Body of pancreas (tissue), 4 donors: ENCODE measurements at regions not wholly inside any gene's neighbourhood (a gene's known extent, or its start where the extent isn't known, plus 50 kb on each side); places are given as distances from the start of the nearest gene placed in this dataset.
"Not testable (repeated sequence)": the region's sequence is repeated elsewhere in the genome, so short reads cannot be mapped to it uniquely, and the experiment has no call there.

Experiments
- ATAC-seq: fragments of 150-250 bp; one replicate; pipeline ENCODE4 v1.9.1; 2016
- DNase-seq, 4 donors: peaks; one replicate each; pipeline ENCODE4 v3.0.0-alpha.2; 2019
- H3K27ac ChIP-seq, 4 donors: fragments of 200-600 bp; sonication (generic); 1 replicate in 3 of 4; 2 replicates in 1 of 4; pipeline versions ENCODE4 v1.5.1 to v1.6.1; 2016 to 2019; ENCODE audit warnings: mild to moderate bottlenecking in 1 of 4, mixed read lengths in 1 of 4, moderate library complexity in 1 of 4
- H3K27me3 ChIP-seq, 2 donors: fragments of 200-600 bp; sonication (generic); one replicate each; pipeline ENCODE4 v1.6.0; 2016; ENCODE audit warnings: mild to moderate bottlenecking in 1 of 2
- H3K36me3 ChIP-seq, 2 donors: fragments of 200-600 bp; sonication (generic); replicated peaks in 1 of 2; 2 replicates each; pipeline ENCODE4 v1.5.1; 2016; ENCODE audit warnings: low read depth in 2 of 2; ENCODE audit not compliant: insufficient read depth in 1 of 2
- H3K4me1 ChIP-seq: fragments of 200-600 bp; sonication (generic); one replicate; pipeline ENCODE4 v1.6.0; 2016
- H3K4me3 ChIP-seq, 2 donors: fragments of 200-600 bp; sonication (generic); 1 replicate in 1 of 2; 2 replicates in 1 of 2; pipeline ENCODE4 v1.5.1; 2016 to 2019
- H3K9me3 ChIP-seq, 3 donors: fragments of 200-600 bp; sonication (generic); 1 replicate in 2 of 3; 2 replicates in 1 of 3; pipeline ENCODE4 v1.5.1; 2016
- CTCF ChIP-seq, 7 experiments: fragments of 450-650 bp in 4 of 7; fragments of 200-600 bp in 3 of 7; sonication (generic) in 3 of 7; IDR thresholded peaks; one replicate each; pipeline ENCODE4 v1.5.1; 2016 to 2019; ENCODE audit warnings: antibody characterized with exemption in 7 of 7
- POLR2A ChIP-seq, 3 donors: fragments of 450-650 bp; IDR thresholded peaks; one replicate each; pipeline ENCODE4 v1.6.1; 2016; ENCODE audit warnings: antibody characterized with exemption in 3 of 3, mild to moderate bottlenecking in 2 of 3
- WGBS, 2 donors: methylation state at CpG; one replicate each; pipeline ENCODE4 v1.1.5; 2017; 5-methylcytosine and 5-hydroxymethylcytosine counted together
- intact Hi-C: fragments of 100-400 bp; cut with DNase I; formaldehyde crosslinking; loops from one replicate; pipeline ENCODE4 v1.15.1; 2023

DNA sequence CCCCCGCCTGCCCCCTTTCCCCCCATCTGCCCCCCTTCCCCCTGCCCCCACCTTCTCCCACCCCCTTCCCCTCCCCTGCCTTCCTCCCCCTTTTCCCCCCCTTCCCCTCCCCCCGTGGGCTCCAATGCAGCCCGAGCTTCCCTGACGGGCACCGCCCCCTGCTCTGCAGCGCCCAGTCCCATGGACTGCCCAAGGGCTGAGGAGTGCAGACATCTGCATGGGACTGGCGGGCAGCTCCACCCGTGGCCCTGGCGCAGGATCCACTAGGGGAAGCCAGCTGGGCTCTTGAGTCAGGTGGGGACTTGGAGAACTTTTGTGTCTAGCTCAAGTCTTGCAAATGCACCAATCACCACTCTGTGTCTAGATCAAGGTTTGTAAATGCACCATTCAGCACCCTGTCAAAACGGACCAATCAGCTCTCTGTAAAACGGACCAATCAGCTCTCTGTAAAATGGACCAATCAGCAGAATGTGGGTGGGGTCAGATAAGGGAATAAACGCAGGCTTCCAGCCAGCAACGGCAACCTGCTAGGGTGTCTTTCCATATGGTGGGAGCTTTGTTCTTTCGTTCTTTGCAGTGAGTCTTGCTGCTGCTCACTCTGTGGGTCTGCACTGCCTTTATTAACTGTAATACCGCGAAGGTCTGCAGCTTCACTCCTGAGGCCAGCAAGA is 300.5 kb upstream of the PABPC4L start:
- intact Hi-C loops: no loop called here
- Histone ChIP-seq H3K27ac (no peak overlapping the region), H3K4me1 (no peaks in the 10 kb centered on the region), H3K9me3 (no peaks in the 10 kb centered on the region), H3K36me3 (no peaks in the 10 kb centered on the region), H3K27me3 (no peaks in the 10 kb centered on the region), H3K4me3 (no peak overlapping the region)
- WGBS, 2 donors: 70 to 97% methylated on average over 10 of the region's 16 CpGs
- no peak for ATAC-seq
- no peak for TF ChIP-seq CTCF (IDR thresholded peaks at IDR 0.05)
- no peak for TF ChIP-seq POLR2A (IDR thresholded peaks at IDR 0.05)
- DNase-seq: no peak

GRCh38 chr4:134501488-134501887 is 299.9 kb upstream of the PABPC4L start:
- H3K9me3 ChIP-seq, H3K36me3 ChIP-seq, H3K4me3 ChIP-seq, DNase-seq, ATAC-seq, H3K27ac ChIP-seq, H3K27me3 ChIP-seq, H3K4me1 ChIP-seq, intact Hi-C loops: not testable (repeated sequence)
- 87 to 90% methylated on average over 5 to 11 of the region's 11 CpGs for WGBS, 2 donors

DNA sequence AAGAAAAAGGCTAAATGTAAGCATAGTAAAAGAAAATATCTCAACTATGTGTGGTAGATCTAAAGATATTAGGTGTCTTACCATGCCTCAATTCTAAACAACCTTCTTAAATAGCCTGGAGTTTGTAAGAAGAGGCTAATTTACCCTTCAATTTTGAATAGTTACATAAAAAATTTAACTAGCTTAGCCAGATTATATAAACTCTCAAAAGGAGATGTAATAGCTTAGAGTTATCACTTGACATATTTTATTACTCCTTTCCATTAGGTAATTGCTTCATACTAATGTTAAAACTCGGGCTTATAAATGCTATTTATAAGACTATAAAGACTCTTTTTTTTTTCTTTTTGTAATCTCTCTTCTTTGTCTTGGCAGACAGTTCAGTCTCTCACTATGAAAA is 297.5 kb upstream of the PABPC4L start:
- Histone ChIP-seq H3K4me1 (no peaks in the 10 kb centered on the region), H3K9me3 (no peaks in the 10 kb centered on the region), H3K27ac (no peak overlapping the region), H3K4me3 (no peak overlapping the region), H3K27me3 (no peaks in the 10 kb centered on the region), H3K36me3 (no peaks in the 10 kb centered on the region)
- no peak for TF ChIP-seq CTCF (IDR thresholded peaks at IDR 0.05)
- no peak for TF ChIP-seq POLR2A (IDR thresholded peaks at IDR 0.05)
- intact Hi-C loops: no loop called here
- 48 to 55% methylated on average over 1 of the region's 1 CpG for WGBS, 2 donors
- ATAC-seq: no peak
- no peak for DNase-seq

- H3K4me3 ChIP-seq: no peak overlapping the region
- H3K36me3 ChIP-seq: no peaks in the 10 kb centered on the region
- no peaks in the 10 kb centered on the region for H3K9me3 ChIP-seq
- H3K4me1 ChIP-seq: no peaks in the 10 kb centered on the region
- ATAC-seq: no peak
- intact Hi-C loops: no loop called here
- WGBS, 2 donors: 81 to 85% methylated on average over 1 of the region's 1 CpG
- no peak for DNase-seq
- no peak overlapping the region for H3K27ac ChIP-seq
- H3K27me3 ChIP-seq: no peaks in the 10 kb centered on the region
- TF ChIP-seq POLR2A (IDR thresholded peaks at IDR 0.05): no peak
- no peak for TF ChIP-seq CTCF (IDR thresholded peaks at IDR 0.05)
Observed at GRCh38 chr4:134490863-134491262, 289.3 kb upstream of the PABPC4L start.

DNA sequence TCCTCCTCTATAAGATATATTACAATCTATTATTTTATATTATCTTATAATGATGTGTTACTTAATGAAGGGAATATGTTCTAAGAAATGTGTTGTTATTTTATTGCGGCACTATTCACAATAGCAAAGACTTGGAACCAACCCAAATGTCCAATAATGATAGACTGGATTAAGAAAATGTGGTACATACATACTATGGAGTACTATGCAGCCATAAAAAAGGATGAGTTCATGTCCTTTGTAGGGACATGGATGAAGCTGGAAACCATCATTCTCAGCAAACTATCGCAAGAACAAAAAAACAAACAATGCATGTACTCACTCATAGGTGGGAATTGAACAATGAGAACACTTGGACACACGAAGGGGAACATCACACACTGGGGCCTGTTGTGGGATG is 281.9 kb upstream of the PABPC4L start:
- 75 to 85% methylated on average over 3 of the region's 3 CpGs for WGBS, 2 donors
- H3K36me3 ChIP-seq, H3K27ac ChIP-seq, DNase-seq, H3K4me3 ChIP-seq, ATAC-seq, H3K4me1 ChIP-seq, H3K9me3 ChIP-seq, H3K27me3 ChIP-seq, intact Hi-C loops: not testable (repeated sequence)

DNA sequence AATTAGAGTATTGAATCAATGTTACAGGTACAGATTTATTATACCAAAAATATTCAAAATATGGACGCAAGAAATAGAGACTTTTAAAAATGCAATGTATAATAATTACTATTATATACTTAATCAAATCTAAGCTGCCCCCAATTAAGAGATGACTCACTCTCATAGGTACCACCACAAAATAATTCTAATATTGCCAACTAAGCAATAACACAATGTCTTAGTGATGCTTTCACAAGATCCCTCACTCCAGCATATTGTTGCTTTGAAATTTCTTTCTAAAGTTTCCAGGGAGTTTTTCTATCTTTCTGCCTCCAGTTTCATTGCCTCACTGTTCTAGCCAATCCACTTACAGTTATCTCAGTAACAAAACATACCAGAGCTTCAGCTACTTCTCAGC is 270.0 kb upstream of the PABPC4L start:
- Histone ChIP-seq H3K4me1 (no peaks in the 10 kb centered on the region), H3K4me3 (no peak overlapping the region), H3K27ac (no peak overlapping the region), H3K9me3 (no peaks in the 10 kb centered on the region), H3K36me3 (no peaks in the 10 kb centered on the region), H3K27me3 (no peaks in the 10 kb centered on the region)
- TF ChIP-seq POLR2A (IDR thresholded peaks at IDR 0.05) (no peak), CTCF (IDR thresholded peaks at IDR 0.05) (no peak)
- ATAC-seq (no peak), DNase-seq (no peak)
- intact Hi-C loops: no loop called here
- WGBS, 2 donors: 69 to 75% methylated on average over 1 of the region's 1 CpG
